Esophagus mucosa (tissue), 1 donor: ENCODE measurements at regions not wholly inside any gene's neighbourhood (a gene's known extent, or its start where the extent isn't known, plus 50 kb on each side); places are given as distances from the start of the nearest gene placed in this dataset.
"Not testable (repeated sequence)": the region's sequence is repeated elsewhere in the genome, so short reads cannot be mapped to it uniquely, and the experiment has no call there.

Experiments
- ATAC-seq: fragments of 200-7000 bp; cut with Tn5 transposase; one replicate; pipeline ENCODE4 v1.9.1; 2020
- donor health status: DM: yes; HTN: yes; CAD: no.

DNA sequence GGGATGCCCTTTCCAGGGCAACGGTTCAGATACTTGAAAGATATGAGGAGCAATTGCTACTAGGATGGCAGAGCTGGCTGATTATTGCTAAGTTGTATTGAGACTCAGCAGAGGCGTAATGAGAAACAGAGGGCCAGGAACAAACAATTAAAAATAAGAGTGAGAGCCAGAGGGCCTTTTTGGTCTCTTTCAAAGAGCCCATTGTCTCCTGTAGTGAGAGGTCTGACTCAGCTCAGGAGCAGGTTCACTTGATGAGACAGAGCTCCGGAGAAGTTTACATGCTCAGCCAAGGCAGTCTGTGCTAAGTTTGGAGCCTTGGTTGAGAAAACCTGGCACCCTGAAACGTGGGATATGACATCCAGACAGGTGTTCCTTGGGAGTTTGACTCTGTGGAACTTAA, 303.9 kb upstream of the DLGAP1 start:
- no peak for ATAC-seq

DNA sequence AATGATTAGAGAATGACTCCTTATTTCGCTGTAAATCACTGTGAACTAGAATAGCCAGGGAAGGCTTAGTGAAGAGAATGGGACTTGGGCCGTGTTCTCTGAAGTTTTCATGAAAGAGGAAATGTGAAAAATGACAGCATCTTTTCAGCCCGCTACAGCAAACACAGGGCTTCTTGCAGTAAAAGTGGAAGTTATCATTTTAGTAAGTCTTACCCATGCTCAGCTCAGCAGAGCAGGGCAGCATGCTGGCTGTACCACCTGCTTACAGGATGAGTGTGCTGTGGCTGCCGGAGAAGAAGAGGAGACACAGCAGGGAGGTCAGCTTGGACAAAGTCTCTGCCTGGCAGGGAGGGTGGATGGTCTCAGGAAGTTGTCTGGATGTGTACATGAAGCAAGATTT, 300.7 kb upstream of the DLGAP1 start:
- ATAC-seq: no peak

DNA sequence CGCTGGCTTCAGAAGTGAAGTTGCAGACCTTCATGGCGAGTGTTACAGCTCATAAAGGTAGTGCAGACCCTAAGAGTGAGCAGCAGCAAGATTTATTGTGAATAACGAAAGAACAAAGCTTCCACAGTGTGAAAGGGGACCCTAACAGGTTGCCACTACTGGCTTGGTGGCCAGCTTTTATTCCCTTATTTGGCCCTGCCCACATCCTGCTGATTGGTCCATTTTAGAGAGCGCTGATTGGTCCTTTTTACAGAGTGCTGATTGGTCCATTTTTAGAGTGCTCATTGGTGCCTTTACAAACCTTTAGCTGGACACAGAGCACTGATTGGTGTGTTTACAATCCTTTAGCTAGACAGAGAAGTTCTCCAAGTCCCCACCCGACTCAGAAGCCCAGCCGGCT, 298.0 kb upstream of the DLGAP1 start:
- ATAC-seq: not testable (repeated sequence)

DNA sequence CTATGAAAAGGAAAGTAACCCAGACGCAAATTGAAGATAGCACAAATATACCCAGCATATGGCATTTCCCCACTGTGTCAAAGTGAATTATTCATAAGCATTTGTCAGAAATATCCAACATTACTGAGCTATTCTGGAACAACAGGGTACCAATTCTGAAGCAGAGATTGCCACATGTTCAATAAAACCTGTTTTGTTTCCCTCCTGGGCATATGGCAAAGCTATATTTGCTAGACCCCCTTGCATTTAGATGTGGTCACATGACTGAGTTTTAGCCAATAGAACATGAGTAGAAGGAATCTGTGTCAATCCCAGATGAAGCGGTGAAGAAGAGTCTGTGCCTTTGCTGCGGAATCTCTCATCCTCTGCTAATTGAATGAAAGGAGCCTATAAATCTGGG, 296.4 kb upstream of the DLGAP1 start:
- no peak for ATAC-seq

DNA sequence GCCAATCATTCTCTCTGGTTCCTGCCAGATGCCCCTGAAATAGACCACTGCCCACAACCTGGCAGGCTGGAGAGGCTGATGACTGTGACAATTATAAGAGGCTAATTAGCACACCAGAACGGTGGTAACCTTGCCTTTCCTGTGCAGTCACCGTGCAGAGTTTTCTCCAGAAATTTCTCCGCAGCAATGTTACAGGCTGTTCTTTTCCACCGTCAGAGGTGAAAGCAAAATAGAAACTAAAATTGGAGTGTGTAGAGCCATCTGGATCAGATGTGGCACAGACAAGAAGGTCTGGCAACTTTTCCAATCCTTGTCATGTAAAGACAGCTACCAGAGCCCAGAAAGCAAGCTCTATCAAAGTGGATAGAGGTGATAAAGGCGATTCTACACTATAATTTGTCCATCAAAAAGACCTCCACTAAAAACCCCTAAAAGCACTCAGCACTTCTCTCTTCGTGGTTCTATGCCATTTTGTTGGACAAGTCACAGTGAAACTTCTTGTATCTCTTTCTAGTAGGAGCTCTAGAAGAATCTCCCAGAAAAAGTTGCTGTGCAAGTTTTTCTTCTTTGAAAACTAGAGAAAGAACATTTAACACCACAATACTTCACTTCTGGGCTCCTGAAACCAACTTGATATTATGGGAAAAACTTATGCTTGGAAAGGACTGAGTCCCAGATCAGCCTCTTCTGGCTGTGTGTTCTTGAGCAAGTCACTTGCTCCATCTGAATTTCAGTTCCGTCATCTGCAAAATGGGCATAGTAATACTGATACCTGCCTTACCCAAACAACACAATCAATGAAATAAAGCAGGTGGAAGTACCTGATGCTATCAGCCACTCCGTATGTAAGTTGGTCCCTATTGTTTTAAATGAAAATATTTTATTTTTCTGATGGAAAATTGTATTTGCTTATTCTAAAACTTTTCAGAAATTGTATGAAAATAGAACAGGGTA, 295.6 kb upstream of the DLGAP1 start:
- no peak for ATAC-seq

DNA sequence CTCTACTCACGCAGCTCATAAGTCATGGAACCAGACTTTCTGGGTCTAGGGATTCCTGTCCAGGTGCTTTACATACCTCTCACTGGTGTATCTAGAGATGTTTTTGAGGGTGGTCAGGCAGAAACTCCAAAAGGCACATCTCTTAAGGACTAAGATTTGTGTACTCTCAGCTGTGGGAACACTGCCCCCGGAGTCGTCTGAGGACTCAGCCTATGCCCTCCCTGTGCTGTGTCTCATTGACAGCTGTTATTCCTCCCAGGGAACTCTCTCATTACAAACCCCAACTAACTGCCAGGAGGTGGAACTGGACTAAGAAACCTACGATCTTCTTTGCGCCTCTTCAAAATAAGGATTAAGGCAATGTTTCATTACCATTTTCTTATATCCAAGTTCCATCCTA, 293.9 kb upstream of the DLGAP1 start:
- ATAC-seq: no peak

DNA sequence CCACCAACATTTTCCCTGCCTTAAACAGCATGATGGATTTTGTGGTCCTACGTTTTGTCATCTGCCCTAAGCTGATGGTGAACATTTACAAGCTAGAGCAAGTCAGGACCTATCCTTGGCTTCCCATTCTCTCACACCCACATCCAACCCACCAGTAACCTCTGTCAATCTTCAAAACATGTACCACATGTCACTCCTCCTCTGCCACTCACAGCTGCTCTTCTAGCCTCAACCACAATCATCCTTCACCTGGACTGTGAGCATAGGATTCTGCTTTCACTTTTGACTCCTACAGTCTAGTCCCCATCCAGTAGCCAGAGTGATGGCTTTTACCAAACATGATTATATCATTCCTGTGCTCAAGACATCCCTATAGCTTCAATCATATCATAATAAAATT, 279.8 kb upstream of the DLGAP1 start:
- no peak for ATAC-seq

DNA sequence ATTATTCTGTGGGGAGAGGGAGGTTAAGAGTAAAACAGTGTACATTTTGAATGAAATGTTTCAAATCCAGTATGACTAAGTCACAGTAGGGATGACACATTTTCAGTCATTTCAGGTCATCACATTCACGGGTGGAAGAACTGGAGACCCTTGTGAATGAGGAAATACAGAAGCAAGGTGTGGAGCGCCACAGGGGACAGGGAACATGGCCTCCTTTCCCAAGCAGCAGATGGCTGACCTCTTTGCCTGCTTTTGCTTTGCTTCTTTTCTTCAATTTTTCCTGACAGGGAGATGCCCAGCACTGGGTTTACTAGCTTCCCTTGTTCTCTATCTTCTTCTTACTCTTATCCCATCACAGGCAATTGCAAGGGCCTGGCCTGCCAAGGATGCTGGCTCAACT, 278.9 kb upstream of the DLGAP1 start:
- no peak for ATAC-seq

DNA sequence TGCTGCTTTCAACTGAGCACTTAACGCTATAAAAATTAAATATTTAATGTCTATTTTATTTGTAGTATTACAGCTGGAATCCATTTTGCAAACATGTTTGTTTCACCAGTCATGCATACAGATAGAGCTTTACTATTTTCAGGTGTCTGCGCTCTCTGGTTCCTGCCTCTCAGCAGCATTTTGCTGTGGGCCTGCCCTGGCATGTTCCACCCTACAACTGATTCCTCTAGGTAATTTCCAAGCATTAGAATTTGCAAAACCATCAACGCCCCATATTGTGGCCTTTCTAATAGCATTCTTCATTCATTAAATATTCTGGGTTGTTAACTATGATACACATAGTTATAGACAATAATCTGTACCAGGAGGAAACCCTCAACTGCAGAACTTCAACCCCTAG, 266.4 kb upstream of the DLGAP1 start:
- ATAC-seq: no peak

DNA sequence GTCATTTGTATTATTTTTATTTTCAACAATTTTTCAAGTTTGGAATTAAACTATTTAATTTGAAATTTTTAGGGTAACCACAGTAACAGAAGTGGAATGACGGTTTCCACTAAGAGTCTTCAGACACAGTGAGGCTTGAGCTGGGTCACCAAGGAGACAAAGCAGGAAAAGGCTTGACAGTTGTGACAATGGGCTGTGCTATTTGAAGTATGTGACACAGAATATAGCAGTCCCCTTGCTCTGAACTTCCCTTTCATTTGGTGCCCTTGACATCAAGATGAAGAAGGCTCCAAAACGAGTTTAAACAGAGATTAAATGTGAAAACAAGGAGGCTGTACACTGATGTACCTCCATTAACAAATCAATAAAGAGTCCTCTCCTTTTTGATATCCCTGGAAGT, 265.4 kb upstream of the DLGAP1 start:
- ATAC-seq: no peak

DNA sequence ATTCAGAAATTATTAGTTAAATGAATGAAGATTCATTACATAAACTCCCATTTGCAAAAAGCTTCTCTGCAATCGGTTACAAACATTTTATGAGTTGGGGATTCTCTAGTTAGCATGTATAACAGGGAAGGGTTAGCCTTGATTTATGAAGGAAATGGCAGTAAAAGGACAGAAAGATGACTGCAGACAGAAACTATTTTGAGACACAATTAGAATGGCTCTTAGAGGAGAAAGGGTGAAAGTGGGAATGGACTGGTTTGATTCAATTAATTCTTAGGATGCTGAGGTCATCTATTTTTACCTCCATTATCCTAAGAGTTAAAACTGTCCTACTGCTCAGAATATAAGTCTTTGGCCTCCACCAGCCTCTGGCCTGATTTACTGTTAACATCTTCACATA, 250.8 kb upstream of the DLGAP1 start:
- no peak for ATAC-seq

DNA sequence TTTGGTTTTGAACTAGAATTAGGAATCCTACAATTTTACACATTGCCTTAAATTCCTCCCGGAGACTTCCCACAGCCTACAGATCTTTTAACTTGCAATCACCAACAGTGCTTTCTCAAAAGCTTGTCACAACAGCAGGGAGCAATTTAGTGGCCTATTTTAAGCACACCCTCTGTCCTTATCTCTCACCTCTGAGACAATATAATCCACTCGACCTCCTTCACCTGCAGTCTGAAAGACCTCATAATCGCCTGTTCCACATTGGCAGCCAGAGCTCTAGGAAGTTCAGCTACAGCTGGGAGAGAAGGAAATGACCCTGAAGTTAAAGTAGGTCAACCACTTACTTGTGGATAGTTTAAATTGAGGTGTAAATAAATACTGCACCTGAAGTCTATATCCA, 249.7 kb upstream of the DLGAP1 start:
- no peak for ATAC-seq

DNA sequence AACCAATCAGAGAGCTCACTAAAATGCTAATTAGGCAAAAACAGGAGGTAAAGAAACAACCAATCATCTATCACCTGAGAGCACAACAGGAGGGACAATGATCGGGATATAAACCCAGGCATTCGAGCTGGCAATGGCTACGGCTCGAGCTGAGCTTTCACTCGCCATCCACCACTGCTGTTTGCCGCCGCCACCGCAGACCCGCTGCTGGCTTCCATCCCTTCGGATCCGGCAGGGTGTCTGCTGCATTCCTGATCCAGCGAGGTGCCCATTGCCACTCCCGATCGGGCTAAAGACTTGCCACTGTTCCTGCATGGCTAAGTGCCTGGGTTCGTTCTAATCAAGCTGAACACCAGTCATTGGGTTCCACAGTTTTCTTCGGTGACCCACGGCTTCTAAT, 236.7 kb upstream of the DLGAP1 start:
- ATAC-seq: no peak

DNA sequence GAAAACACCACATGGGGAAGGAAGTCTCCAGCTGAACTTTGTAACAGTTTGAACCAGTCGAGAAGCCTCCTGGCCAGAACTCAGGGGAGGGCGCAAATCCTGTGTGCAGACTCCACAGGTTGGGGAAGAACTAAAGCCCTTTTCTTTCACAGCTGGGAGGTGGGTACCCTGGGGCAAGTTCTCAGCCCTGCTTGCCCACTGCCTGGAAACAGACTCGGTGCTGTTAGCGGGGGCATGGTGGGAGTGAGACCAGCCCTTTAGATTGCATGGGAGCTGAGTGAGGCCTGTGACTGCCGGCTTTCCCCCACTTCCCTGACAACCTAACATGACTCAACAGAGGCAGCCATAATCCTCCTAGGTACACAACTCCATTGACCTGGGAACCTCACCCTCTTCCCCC, 223.6 kb upstream of the DLGAP1 start:
- ATAC-seq: not testable (repeated sequence)

DNA sequence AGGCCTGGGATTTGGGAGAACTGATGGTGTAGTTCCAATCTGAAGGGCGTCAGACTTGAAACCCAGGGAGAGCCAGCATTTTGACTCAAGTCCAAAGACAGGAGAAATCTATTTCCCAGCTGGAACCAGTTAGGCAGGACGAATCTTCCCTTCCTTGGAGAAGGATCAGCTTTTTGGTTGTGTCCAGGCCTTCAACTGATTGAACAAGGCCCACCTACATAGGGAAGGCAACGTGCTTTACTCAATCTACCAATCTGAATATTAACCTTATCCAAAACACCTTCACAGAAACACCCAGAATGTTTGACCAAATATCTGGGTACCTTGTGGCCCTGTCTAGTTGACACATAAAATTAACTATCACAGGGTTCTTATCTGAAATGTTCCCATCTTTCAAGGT, 221.9 kb upstream of the DLGAP1 start:
- no peak for ATAC-seq

DNA sequence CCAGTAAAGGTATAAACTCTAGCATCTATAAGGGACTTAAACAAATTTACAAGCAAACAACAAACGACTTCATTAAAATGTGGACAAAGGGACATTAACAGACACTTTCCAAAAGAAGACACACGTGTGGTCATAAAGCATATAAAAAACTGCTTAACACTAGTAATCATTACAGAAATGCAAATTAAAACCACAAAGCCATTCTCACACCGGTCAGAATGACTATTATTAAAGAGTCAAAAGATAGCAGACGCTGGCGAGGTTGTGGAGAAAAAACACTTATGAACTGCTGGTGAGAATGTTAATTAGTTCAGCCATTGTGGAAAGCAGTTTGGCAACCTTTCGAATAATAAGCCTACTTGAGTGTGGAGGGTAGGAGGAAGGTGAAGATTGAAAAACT, 217.1 kb upstream of the DLGAP1 start:
- no peak for ATAC-seq

DNA sequence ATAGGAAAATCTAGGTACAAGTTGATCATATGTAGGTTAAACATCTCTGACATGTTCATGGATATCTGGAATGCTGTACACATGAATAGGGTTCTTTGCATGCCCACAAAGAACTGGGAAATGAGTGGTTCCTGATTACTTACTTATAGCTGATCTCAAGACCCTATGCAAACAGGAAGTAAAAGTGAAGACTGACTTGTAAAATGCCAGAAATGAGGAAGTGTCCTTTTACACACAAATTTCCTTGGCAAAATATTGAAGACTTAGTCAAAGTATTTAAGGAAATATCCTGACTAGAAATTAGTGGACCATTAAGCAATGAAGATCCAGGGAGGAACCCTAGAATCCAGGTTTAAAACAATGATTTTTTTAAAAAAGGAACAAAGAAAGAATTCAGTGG, 203.7 kb upstream of the DLGAP1 start:
- no peak for ATAC-seq

DNA sequence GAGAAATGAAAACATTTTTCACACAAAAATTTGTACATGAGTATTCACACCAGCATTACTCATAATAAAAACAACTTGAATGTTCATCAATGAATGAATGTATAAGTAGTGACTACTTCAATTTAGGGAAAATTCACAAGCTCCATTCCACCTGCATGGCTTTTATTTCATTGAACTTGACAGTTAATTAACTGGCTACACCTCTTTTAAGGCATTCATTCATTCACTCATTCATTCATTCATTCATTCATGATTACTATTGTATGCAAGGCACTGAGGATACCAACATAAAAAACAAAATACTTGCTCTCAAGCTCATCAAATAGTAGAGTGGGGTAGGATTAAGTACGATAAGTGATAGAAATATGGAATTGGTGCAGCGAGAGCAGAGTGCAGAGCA, 198.3 kb upstream of the DLGAP1 start:
- no peak for ATAC-seq

DNA sequence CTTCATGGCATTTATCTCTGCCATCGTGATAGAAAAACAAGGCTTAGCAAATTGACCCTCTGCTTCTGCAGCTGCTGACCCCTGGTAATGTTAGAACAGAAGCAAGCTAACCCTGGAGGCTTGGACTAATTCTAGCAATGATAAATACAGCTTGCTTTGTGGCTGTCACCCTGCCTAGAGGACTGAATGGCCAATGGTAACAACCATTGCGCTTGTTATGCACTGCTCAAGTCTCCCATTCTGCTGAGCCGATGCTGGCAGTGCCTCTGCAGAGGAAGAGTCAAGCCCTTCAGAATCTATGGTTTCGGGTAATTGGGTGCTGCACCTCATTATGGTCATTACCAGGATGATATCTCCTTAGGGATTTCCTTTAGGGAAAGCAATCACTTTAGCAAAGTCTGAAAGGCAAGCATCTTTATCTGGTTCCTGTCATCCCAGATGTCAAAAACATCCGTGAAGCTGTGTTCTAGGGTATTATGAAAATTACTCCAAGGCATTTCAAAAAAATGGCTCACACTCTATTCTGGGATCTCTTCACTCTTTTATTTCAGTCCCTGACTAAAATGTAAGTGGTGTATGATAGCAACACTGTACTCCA, 186.8 kb upstream of the DLGAP1 start:
- ATAC-seq: no peak

DNA sequence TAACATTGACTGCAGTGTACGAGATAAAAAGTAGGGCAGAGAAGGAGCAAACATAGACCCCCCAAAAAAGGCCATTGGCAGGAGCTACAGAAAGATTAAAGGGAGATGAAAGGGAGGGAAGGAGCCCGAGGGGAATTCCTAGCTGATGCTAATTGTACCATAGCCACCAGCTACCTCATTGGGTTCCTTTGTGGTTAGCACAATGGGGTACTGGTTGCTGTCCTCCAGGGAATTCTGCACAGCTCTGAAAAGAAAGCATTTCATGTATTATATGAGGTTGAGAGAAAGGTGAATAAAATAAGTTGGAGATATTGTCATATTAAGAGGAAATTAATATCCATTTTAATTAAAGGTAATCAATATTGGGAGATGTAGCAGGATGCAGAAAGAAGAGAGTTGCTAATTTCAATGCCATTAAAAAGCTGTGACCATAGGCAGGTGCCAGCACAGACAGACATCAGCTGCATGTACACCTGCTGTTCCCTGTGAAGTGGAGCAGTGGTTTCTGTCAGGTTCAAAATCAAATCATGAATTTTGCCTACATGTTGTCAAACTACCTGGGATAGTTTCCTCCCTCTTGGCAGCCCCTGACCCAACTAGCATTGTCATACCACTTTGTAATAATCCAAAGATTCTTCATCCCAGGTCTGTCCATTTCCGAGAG, 185.4 kb upstream of the DLGAP1 start:
- no peak for ATAC-seq

DNA sequence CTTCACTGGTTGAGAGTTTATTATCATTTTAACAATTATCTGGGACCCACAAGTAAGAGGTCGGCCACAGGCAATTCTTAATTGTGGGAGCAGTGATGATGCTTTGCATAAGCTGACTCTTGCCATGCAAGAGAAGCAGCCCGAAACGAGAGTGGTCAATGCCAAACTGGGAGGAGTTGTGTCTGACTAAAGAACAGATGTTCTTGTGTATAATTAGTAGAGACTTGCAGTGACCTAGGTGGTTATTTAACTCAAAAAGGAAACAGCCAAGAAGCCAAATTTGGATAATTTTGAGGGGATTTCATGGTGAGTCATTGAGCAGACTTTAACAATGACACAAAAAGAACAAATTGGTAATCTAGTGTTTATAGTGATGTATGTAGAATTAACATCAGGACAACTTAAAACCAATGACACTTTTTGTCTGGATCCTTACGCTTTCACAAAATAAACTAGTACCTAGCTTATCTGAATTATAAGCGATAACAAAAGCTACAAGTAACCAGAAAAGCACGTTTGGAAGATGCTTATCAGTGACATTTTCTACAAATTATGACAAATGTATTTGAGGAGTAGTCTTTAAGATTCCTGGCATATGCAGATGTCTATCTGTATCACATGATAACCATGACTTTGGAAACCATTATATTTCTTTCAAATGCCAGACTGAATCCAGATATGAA, 184.7 kb upstream of the DLGAP1 start:
- no peak for ATAC-seq

DNA sequence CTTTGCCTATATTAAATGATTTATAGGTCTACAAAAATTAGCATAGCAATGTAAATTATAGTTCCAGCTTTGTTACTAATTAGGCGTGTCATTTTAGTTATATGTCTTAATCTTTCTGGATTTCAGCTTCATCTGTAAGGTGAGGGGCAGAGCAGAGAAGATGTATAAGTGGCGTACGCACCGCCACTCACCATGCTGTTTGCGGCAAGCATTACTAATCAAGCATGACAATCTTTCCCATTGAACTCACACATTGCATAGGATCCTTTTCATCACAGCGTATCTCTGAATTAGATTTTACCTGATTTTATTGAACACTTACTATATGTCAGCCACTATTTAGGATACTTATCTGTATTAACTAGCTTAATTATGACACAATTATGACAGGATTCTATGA, 183.6 kb upstream of the DLGAP1 start:
- ATAC-seq: no peak

DNA sequence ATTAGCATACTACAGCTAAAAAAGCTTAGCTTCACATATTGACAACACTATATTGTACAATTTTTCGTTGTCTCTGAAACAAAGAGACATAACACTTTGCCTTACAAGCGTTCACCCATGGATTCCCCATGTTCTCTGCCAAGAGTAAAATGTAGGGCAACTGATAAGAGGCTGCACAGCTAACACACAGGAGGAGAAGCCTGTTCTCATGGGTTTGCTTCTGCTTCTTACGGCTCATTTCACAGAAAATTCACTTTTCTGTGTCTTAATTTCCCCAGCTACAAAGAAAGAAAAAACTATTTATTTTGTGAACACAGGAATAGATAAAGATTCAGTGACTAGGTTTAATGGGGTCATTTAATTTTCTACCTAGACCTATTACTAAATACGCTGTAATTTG, 182.8 kb upstream of the DLGAP1 start:
- ATAC-seq: no peak
